ENCODE measurements at regions not wholly inside any gene's neighbourhood (a gene's known extent, or its start where the extent isn't known, plus 50 kb on each side); places are given as distances from the start of the nearest gene placed in this dataset.

DNA sequence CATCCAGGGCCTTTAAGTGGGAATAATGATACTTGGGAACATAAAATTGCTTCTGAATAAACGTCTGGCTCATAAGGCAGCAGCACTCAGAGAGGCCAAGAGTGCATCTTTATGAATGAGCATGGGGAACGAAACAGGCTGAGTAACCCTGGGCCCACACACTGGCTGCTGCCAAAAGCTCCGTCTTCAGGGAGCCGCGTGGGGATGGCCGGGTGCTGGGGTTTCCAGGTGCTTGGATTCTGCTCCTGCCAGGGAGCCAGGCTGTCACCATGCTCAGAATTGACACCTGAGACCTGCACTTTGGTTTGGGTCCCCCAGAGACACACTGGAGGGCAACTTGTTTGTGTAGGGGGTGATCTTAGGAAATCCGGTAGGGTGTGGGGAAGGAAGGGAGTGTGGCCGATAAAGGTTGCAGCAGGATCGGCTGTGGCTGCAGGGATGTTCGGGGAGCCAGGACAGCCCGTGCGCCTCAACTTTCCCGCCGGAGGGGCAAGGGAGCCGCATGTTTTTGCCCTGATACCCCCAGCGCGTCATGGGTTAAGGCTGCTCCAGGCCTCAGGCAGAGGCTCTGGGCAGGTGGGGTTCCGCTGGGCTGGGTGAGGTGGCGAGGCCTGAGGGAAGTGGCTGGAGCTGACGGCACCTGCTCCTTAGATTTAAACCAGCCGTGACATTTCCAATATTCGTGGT, 101.8 kb downstream of the YTHDF1 start:
- intact Hi-C loops (cut with micrococcal nuclease; ENCODE audit: unreplicated experiment) = no loop called here
- Histone ChIP-seq H3K4me1 (ENCODE audit: control insufficient read depth, insufficient read depth, low read length) (no peaks in the 10 kb centered on the region), H3K9me3 (ENCODE audit: control insufficient read depth, insufficient read depth, low read depth, low read length) (no peaks in the 10 kb centered on the region), H3K27ac (ENCODE audit: low read length) (no peak overlapping the region), H3K36me3 (ENCODE audit: control insufficient read depth, insufficient read depth, low read length) (no peaks in the 10 kb centered on the region), H3K4me3 (ENCODE audit: low read depth in 2 of 2, low read length in 2 of 2) (no peak overlapping the region), H3K27me3 (ENCODE audit: control insufficient read depth, insufficient read depth, low read length) (no peaks in the 10 kb centered on the region; the same call in 1 of the 2 replicates)
- no peak for DNase-seq (ENCODE audit: low read depth, low spot score)
- ATAC-seq = no peak
- in situ Hi-C loops (cut with HindIII; ENCODE audit: low pct_unique_long_range_greater_than_20kb, low sequenced_read_pairs) = no loop called here
- TF ChIP-seq SIN3A (IDR thresholded peaks at IDR 0.05; ENCODE audit: borderline replicate concordance, insufficient read depth, low read depth, low read length) (no peak), POLR2AphosphoS5 (IDR thresholded peaks at IDR 0.05; ENCODE audit: low read depth, low read length) (no peak), TCF7L2 (IDR thresholded peaks at IDR 0.05; ENCODE audit: low read depth, low read length) (no peak)
- TF ChIP-seq, protein P1, sequence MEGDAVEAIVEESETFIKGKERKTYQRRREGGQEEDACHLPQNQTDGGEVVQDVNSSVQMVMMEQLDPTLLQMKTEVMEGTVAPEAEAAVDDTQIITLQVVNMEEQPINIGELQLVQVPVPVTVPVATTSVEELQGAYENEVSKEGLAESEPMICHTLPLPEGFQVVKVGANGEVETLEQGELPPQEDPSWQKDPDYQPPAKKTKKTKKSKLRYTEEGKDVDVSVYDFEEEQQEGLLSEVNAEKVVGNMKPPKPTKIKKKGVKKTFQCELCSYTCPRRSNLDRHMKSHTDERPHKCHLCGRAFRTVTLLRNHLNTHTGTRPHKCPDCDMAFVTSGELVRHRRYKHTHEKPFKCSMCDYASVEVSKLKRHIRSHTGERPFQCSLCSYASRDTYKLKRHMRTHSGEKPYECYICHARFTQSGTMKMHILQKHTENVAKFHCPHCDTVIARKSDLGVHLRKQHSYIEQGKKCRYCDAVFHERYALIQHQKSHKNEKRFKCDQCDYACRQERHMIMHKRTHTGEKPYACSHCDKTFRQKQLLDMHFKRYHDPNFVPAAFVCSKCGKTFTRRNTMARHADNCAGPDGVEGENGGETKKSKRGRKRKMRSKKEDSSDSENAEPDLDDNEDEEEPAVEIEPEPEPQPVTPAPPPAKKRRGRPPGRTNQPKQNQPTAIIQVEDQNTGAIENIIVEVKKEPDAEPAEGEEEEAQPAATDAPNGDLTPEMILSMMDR (IDR thresholded peaks at IDR 0.05) = no peak
- TF ChIP-seq, protein P2, sequence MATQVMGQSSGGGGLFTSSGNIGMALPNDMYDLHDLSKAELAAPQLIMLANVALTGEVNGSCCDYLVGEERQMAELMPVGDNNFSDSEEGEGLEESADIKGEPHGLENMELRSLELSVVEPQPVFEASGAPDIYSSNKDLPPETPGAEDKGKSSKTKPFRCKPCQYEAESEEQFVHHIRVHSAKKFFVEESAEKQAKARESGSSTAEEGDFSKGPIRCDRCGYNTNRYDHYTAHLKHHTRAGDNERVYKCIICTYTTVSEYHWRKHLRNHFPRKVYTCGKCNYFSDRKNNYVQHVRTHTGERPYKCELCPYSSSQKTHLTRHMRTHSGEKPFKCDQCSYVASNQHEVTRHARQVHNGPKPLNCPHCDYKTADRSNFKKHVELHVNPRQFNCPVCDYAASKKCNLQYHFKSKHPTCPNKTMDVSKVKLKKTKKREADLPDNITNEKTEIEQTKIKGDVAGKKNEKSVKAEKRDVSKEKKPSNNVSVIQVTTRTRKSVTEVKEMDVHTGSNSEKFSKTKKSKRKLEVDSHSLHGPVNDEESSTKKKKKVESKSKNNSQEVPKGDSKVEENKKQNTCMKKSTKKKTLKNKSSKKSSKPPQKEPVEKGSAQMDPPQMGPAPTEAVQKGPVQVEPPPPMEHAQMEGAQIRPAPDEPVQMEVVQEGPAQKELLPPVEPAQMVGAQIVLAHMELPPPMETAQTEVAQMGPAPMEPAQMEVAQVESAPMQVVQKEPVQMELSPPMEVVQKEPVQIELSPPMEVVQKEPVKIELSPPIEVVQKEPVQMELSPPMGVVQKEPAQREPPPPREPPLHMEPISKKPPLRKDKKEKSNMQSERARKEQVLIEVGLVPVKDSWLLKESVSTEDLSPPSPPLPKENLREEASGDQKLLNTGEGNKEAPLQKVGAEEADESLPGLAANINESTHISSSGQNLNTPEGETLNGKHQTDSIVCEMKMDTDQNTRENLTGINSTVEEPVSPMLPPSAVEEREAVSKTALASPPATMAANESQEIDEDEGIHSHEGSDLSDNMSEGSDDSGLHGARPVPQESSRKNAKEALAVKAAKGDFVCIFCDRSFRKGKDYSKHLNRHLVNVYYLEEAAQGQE (IDR thresholded peaks at IDR 0.05; ENCODE audit: insufficient read depth in 1 of 2, low read depth in 2 of 2, low read length in 1 of 2) = no peak
- CTCF ChIA-PET = no interaction called here
- no TSS peak for BruUV-seq (replicated peaks)
- POLR2A ChIA-PET = no interaction called here

DNA sequence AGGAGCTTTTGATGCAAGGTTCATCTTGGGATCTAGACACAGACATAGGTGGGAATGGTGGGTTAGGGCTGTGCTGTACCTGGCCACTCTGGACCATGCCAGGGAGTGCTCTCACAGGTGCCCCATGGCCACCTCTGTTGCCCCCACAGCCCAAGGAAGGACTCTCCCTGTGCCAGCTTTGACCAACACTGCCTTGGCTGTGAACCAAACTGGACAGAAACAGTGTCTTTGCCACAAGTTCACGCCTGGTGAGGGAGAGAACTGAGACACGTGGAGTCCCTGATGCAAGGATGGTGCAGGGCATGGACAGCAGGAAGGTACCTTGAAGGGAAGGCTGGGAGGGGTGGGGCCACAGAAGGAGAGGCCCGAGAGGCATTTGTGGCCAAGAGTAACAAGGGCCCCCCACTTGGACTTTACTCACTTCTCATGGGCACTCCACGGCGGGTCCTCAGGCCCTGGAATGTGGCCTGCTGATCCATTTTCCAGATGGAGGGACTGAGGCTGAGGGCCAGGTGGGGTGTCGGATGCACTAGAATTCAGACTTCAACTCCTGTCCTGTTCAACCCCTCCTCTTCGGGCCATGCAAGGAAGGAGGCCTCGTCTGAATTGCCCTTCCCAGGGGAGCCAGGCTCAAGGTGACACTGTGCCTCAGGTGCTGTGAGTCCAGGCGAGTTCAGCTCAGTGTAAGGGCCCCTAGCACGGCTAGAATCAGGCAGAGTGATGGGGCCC, 103.3 kb downstream of the YTHDF1 start:
- ChIA-PET POLR2A (no interaction called here), CTCF (interaction anchor here (0.7 kb wide), 1 partner anchor 36 kb away, joined by 4 read pairs; no protein-coding TSS in a partner anchor)
- Histone ChIP-seq H3K36me3 (ENCODE audit: control insufficient read depth, insufficient read depth, low read length) (no peaks in the 10 kb centered on the region), H3K4me1 (ENCODE audit: control insufficient read depth, insufficient read depth, low read length) (no peaks in the 10 kb centered on the region), H3K9me3 (ENCODE audit: control insufficient read depth, insufficient read depth, low read depth, low read length) (no peaks in the 10 kb centered on the region), H3K4me3 (ENCODE audit: low read depth in 2 of 2, low read length in 2 of 2) (no peak overlapping the region), H3K27ac (ENCODE audit: low read length) (no peak overlapping the region), H3K27me3 (ENCODE audit: control insufficient read depth, insufficient read depth, low read length) (no peaks in the 10 kb centered on the region; the same call in 1 of the 2 replicates)
- intact Hi-C loops (cut with micrococcal nuclease; ENCODE audit: unreplicated experiment) = no loop called here
- in situ Hi-C loops (cut with HindIII; ENCODE audit: low pct_unique_long_range_greater_than_20kb, low sequenced_read_pairs) = no loop called here
- TF ChIP-seq, protein P2 (IDR thresholded peaks at IDR 0.05; ENCODE audit: insufficient read depth in 1 of 2, low read depth in 2 of 2, low read length in 1 of 2) = no peak
- TF ChIP-seq, protein P1 (IDR thresholded peaks at IDR 0.05) = no peak
- TF ChIP-seq TCF7L2 (IDR thresholded peaks at IDR 0.05; ENCODE audit: low read depth, low read length) (no peak), SIN3A (IDR thresholded peaks at IDR 0.05; ENCODE audit: borderline replicate concordance, insufficient read depth, low read depth, low read length) (no peak), POLR2AphosphoS5 (IDR thresholded peaks at IDR 0.05; ENCODE audit: low read depth, low read length) (no peak)
- ATAC-seq (no peak), DNase-seq (ENCODE audit: low read depth, low spot score) (no peak)
- no TSS peak for BruUV-seq (replicated peaks)
